ENCODE measurements at regions not wholly inside any gene's neighbourhood (a gene's known extent, or its start where the extent isn't known, plus 50 kb on each side); places are given as distances from the start of the nearest gene placed in this dataset.

- no peaks in the 10 kb centered on the region for H3K79me2 ChIP-seq (replicated peaks; ENCODE audit: insufficient read depth)
- Mint-ChIP-seq H3K4me3 (no peak overlapping the region), H3K36me3 (ENCODE audit: low read depth) (peaks cover 3% of the 10 kb centered on the region; the same call in 2 of the 3 replicates), H3K4me1 (no peaks in the 10 kb centered on the region), H3K27me3 (ENCODE audit: insufficient read depth, low read depth, poor library complexity) (no peaks in the 10 kb centered on the region), H3K27ac (no peak overlapping the region), H3K9me3 (peaks cover 2% of the 10 kb centered on the region; the same call in 1 of the 3 replicates)
- no peaks in the 10 kb centered on the region for H3K27me3 ChIP-seq (ENCODE audit: insufficient read depth)
- H3K36me3 ChIP-seq (ENCODE audit: insufficient read depth) = no peaks in the 10 kb centered on the region
- peaks cover 11% of the 10 kb centered on the region; the same call in 1 of the 2 replicates for H3K9me2 ChIP-seq (ENCODE audit: insufficient read depth)
- H3K4me2 ChIP-seq = no peak overlapping the region
- ATAC-seq (no peak), DNase-seq (ENCODE audit: low spot score) (no peak)
- no peaks in the 10 kb centered on the region for H3F3A ChIP-seq (replicated peaks; ENCODE audit: low read depth)
- no peak overlapping the region for H3K27ac ChIP-seq (ENCODE audit: low read depth)
- H2AFZ ChIP-seq = peak overlapping the region; percentile 23; the same call in 1 of the 2 replicates
- H3K4me1 ChIP-seq (ENCODE audit: insufficient read depth) = no peaks in the 10 kb centered on the region
- H4K20me1 ChIP-seq (replicated peaks; ENCODE audit: insufficient read depth) = no peaks in the 10 kb centered on the region
- no peak overlapping the region for H3K4me3 ChIP-seq
- no peak for TF ChIP-seq ZNF114 (CRISPR knock-in tag; IDR thresholded peaks at IDR 0.05)
- TF ChIP-seq CREB1 (CRISPR knock-in tag; IDR thresholded peaks at IDR 0.05; ENCODE audit: low read depth) = no peak
- no peak for TF ChIP-seq ETS1 (IDR thresholded peaks at IDR 0.05)
- TF ChIP-seq STAT1 (IDR thresholded peaks at IDR 0.05; ENCODE audit: unreplicated experiment) = no peak
These were observed 165.0 kb upstream of the PARD3B start for GRCh38 chr2:204380141-204380881.

GRCh38 chr2:204386668-204387067, 158.6 kb upstream of the PARD3B start:
- DNase-seq (ENCODE audit: low spot score) = no peak
- Histone ChIP-seq H3K9me2 (ENCODE audit: insufficient read depth) (0 out of 2 replicates have a peak, but pooled peaks cover 15% of the 10 kb centered on the region), H3K4me2 (no peak overlapping the region), H3K36me3 (ENCODE audit: insufficient read depth) (no peaks in the 10 kb centered on the region), H3K79me2 (replicated peaks; ENCODE audit: insufficient read depth) (no peaks in the 10 kb centered on the region), H3K27ac (ENCODE audit: low read depth) (no peak overlapping the region), H2AFZ (0 out of 2 replicates have a peak overlapping the region, but pooled peaks have one; percentile 32), H3K4me3 (no peak overlapping the region), H3K4me1 (ENCODE audit: insufficient read depth) (peaks cover 8% of the 10 kb centered on the region; the same call in 1 of the 2 replicates), H4K20me1 (replicated peaks; ENCODE audit: insufficient read depth) (no peaks in the 10 kb centered on the region), H3K27me3 (ENCODE audit: insufficient read depth) (no peaks in the 10 kb centered on the region), H3F3A (replicated peaks; ENCODE audit: low read depth) (no peaks in the 10 kb centered on the region)
- H3K9me3 Mint-ChIP-seq = peaks cover 2% of the 10 kb centered on the region; the same call in 1 of the 3 replicates
- H3K4me3 Mint-ChIP-seq = no peak overlapping the region
- no peak for ATAC-seq
- H3K27me3 Mint-ChIP-seq (ENCODE audit: insufficient read depth, low read depth, poor library complexity) = no peaks in the 10 kb centered on the region
- H3K36me3 Mint-ChIP-seq (ENCODE audit: low read depth) = no peaks in the 10 kb centered on the region; the same call in 2 of the 3 replicates
- H3K4me1 Mint-ChIP-seq = peaks cover 6% of the 10 kb centered on the region; the same call in 2 of the 3 replicates
- no peak overlapping the region for H3K27ac Mint-ChIP-seq
- TF ChIP-seq ZNF462 (CRISPR knock-in tag; IDR thresholded peaks at IDR 0.05) (no peak), EZH2phosphoT487 (IDR thresholded peaks at IDR 0.05; ENCODE audit: unreplicated experiment) (no peak), ZNF331 (CRISPR knock-in tag; IDR thresholded peaks at IDR 0.05; ENCODE audit: low read depth) (no peak), STAT1 (IDR thresholded peaks at IDR 0.05; ENCODE audit: unreplicated experiment) (no peak), ZNF114 (CRISPR knock-in tag; IDR thresholded peaks at IDR 0.05) (no peak), CTCF (conservative IDR thresholded peaks at IDR 0.05; ENCODE audit: low read depth in 2 of 2) (no peak), JUNB (IDR thresholded peaks at IDR 0.05; ENCODE audit: unreplicated experiment) (no peak)

All from GM23338 (cell line).